B cell (primary cell): ENCODE measurements at regions not wholly inside any gene's neighbourhood (a gene's known extent, or its start where the extent isn't known, plus 50 kb on each side); places are given as distances from the start of the nearest gene placed in this dataset.

Experiments
- ATAC-seq: fragments of 200-7000 bp; cut with Tn5 transposase; one replicate; pipeline ENCODE4 v1.10.0; 2021; ENCODE audit warnings: low read depth, mild to moderate bottlenecking, moderate number of reproducible peaks, moderate library complexity
- CTCF ChIA-PET: fragments of 350-600 bp; sonication (Branson Sonifier 250); formaldehyde crosslinking; loops from one replicate; lab custom pipeline; 2021; ENCODE audit warnings: antibody characterized with exemption, inconsistent platforms; lab: Charles Lee
- POLR2A ChIA-PET: fragments of 350-600 bp; sonication (Branson Sonifier 250); formaldehyde crosslinking; loops from one replicate; lab custom pipeline; 2021; ENCODE audit warnings: antibody characterized with exemption; lab: Charles Lee
- DNase-seq: peaks from one replicate; pipeline ENCODE4 v3.0.0; 2013
- H2AFZ ChIP-seq: 2 replicates; pipeline ENCODE4 v1.6.1; 2012; ENCODE audit warnings: mild to moderate bottlenecking, low read depth, low read length; ENCODE audit not compliant: insufficient read depth, poor library complexity, severe bottlenecking
- H3K27ac ChIP-seq, 2 donors: 1 replicate in 1 of 2; 2 replicates in 1 of 2; pipeline ENCODE4 v1.5.1; 2012 to 2013; ENCODE audit warnings: low read length in 2 of 2, mild to moderate bottlenecking in 2 of 2, moderate library complexity in 1 of 2
- H3K27me3 ChIP-seq, 4 experiments: fragments of 200-600 bp in 1 of 4; sonication (generic) in 1 of 4; replicated peaks in 1 of 4; 1 replicate in 2 of 4; 2 replicates in 2 of 4; pipeline versions ENCODE4 v1.6.1 to v1.7.0; 2013 to 2016; ENCODE audit warnings: low read length in 3 of 4, mild to moderate bottlenecking in 2 of 4, mixed read lengths in 1 of 4, moderate library complexity in 1 of 4; ENCODE audit not compliant: insufficient read depth in 4 of 4, control insufficient read depth in 3 of 4; ENCODE audit errors: control extremely low read depth in 1 of 4
- H3K36me3 ChIP-seq, 2 experiments: replicated peaks in 1 of 2; 1 replicate in 1 of 2; 2 replicates in 1 of 2; pipeline versions ENCODE4 v1.6.1 to v1.7.1; 2013; ENCODE audit warnings: low read length in 1 of 2; ENCODE audit not compliant: insufficient read depth in 2 of 2, control insufficient read depth in 1 of 2; ENCODE audit errors: control extremely low read depth in 1 of 2, extremely low read depth in 1 of 2
- H3K4me1 ChIP-seq, 2 donors: fragments of 200-600 bp in 1 of 2; sonication (generic) in 1 of 2; 1 replicate in 1 of 2; 2 replicates in 1 of 2; pipeline versions ENCODE4 v1.5.1 to v1.6.1; 2013 to 2017; ENCODE audit warnings: low read length in 2 of 2; ENCODE audit not compliant: control insufficient read depth in 2 of 2, insufficient read depth in 2 of 2
- H3K4me2 ChIP-seq: replicated peaks from 2 replicates; pipeline ENCODE3; 2012; ENCODE audit warnings: mild to moderate bottlenecking, low read depth, low read length; ENCODE audit not compliant: poor library complexity, severe bottlenecking
- H3K4me3 ChIP-seq, 5 experiments: fragments of 200-600 bp in 1 of 5; sonication (generic) in 1 of 5; 1 replicate in 3 of 5; 2 replicates in 2 of 5; pipeline versions ENCODE4 v1.5.1 to v1.7.0; 2011 to 2016; ENCODE audit warnings: low read length in 4 of 5, mild to moderate bottlenecking in 4 of 5, low read depth in 2 of 5, control low read depth in 1 of 5, moderate library complexity in 1 of 5; ENCODE audit not compliant: insufficient read depth in 1 of 5; ENCODE audit errors: control extremely low read depth in 1 of 5, extremely low read depth in 1 of 5
- H3K79me2 ChIP-seq: fragments of 200-600 bp; sonication (generic); one replicate; pipeline ENCODE4 v1.6.0; 2016; ENCODE audit warnings: low read length; ENCODE audit not compliant: control insufficient read depth, insufficient read depth
- H3K9ac ChIP-seq: fragments of 200-600 bp; sonication (generic); 2 replicates; pipeline ENCODE4 v1.6.1; 2017; ENCODE audit warnings: mild to moderate bottlenecking, low read length, moderate library complexity
- H3K9me3 ChIP-seq, 3 donors: one replicate each; pipeline versions ENCODE4 v1.6.1 to v1.7.1; 2013; ENCODE audit warnings: low read length in 2 of 3; ENCODE audit not compliant: control insufficient read depth in 2 of 3, insufficient read depth in 1 of 3; ENCODE audit errors: control extremely low read depth in 1 of 3
- H4K20me1 ChIP-seq: 2 replicates; pipeline ENCODE4 v1.6.0; 2012; ENCODE audit warnings: mild to moderate bottlenecking, low read length; ENCODE audit not compliant: insufficient read depth, control insufficient read depth, poor library complexity, severe bottlenecking
- H3K27ac Mint-ChIP-seq: one replicate; pipeline ENCODE4 v1.8.0; 2021; ENCODE audit warnings: mixed read lengths
- H3K27me3 Mint-ChIP-seq: one replicate; pipeline ENCODE4 v1.8.0; 2021; ENCODE audit warnings: mixed read lengths
- H3K4me1 Mint-ChIP-seq: one replicate; pipeline ENCODE4 v1.8.0; 2021; ENCODE audit warnings: mixed read lengths
- H3K4me3 Mint-ChIP-seq: one replicate; pipeline ENCODE4 v1.8.0; 2021; ENCODE audit warnings: mixed read lengths
- H3K9me3 Mint-ChIP-seq: one replicate; pipeline ENCODE4 v1.8.0; 2022; ENCODE audit warnings: mixed read lengths; ENCODE audit not compliant: insufficient read depth
- EZH2 ChIP-seq: IDR thresholded peaks from 2 replicates; pipeline ENCODE4 v1.6.1; 2012; ENCODE audit warnings: borderline replicate concordance, low read depth, mild to moderate bottlenecking, moderate library complexity, low read length; ENCODE audit not compliant: insufficient read depth, poor library complexity, severe bottlenecking
- WGBS: methylation state at CpG from one replicate; pipeline ENCODE4 v1.1.5; 2013; ENCODE audit warnings: missing lambda C conversion rate; ENCODE audit not compliant: insufficient coverage; 5-methylcytosine and 5-hydroxymethylcytosine counted together
- intact Hi-C: fragments of 100-400 bp; cut with micrococcal nuclease; formaldehyde crosslinking; loops from one replicate; pipeline ENCODE4 v1.10.0; 2022
- TF ChIP-seq, protein P1 (sequence below): fragments of 200-600 bp; IDR thresholded peaks from one replicate; pipeline ENCODE4 v1.8.0; 2022; ENCODE audit warnings: antibody characterized with exemption, mild to moderate bottlenecking

DNA sequence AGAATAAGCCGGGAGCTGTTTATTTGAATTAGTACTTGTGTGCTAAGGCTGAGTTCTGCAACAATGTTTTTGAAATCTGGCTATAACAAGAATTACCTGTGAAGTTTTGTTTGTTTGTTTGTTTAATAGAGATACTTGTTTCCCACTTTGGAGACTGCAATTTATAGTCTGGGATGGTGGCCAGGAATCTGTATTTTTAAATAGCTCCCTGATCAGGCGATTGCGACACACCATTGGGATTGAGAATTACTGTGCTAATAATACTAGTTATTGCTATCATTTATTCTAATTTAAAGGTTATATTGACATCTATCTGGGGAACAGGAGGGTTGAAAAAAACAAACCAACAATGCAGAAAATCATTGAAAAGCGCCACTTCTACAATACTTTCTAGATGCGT lies 951.6 kb upstream of the TENM3 start:
- Histone ChIP-seq H4K20me1 (no peaks in the 10 kb centered on the region), H3K27me3 (no peaks in the 10 kb centered on the region), H3K9ac (no peak overlapping the region), H3K79me2 (no peaks in the 10 kb centered on the region), H2AFZ (no peak overlapping the region), H3K27ac (no peak overlapping the region), H3K9me3 (no peaks in the 10 kb centered on the region), H3K4me1 (no peaks in the 10 kb centered on the region), H3K4me3 (no peak overlapping the region), H3K36me3 (no peaks in the 10 kb centered on the region), H3K4me2 (no peak overlapping the region)
- no CpG with 5 or more reads among the region's 5 CpGs for WGBS
- Mint-ChIP-seq H3K27me3 (no peaks in the 10 kb centered on the region), H3K4me3 (no peak overlapping the region), H3K27ac (no peak overlapping the region), H3K9me3 (no peaks in the 10 kb centered on the region), H3K4me1 (no peaks in the 10 kb centered on the region)
- ATAC-seq: no peak
- no peak for TF ChIP-seq EZH2
- TF ChIP-seq, protein P1, sequence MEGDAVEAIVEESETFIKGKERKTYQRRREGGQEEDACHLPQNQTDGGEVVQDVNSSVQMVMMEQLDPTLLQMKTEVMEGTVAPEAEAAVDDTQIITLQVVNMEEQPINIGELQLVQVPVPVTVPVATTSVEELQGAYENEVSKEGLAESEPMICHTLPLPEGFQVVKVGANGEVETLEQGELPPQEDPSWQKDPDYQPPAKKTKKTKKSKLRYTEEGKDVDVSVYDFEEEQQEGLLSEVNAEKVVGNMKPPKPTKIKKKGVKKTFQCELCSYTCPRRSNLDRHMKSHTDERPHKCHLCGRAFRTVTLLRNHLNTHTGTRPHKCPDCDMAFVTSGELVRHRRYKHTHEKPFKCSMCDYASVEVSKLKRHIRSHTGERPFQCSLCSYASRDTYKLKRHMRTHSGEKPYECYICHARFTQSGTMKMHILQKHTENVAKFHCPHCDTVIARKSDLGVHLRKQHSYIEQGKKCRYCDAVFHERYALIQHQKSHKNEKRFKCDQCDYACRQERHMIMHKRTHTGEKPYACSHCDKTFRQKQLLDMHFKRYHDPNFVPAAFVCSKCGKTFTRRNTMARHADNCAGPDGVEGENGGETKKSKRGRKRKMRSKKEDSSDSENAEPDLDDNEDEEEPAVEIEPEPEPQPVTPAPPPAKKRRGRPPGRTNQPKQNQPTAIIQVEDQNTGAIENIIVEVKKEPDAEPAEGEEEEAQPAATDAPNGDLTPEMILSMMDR: no peak
- POLR2A ChIA-PET: no interaction called here
- CTCF ChIA-PET: no interaction called here
- intact Hi-C loops: no loop called here
- DNase-seq: no peak

GRCh38 chr4:181293014-181293413 lies 950.2 kb upstream of the TENM3 start:
- Histone ChIP-seq H3K9ac (no peak overlapping the region), H2AFZ (no peak overlapping the region), H3K4me2 (no peak overlapping the region), H3K27ac (no peak overlapping the region), H3K79me2 (no peaks in the 10 kb centered on the region), H3K36me3 (no peaks in the 10 kb centered on the region), H4K20me1 (no peaks in the 10 kb centered on the region), H3K4me3 (no peak overlapping the region), H3K4me1 (no peaks in the 10 kb centered on the region), H3K27me3 (no peaks in the 10 kb centered on the region), H3K9me3 (no peaks in the 10 kb centered on the region)
- intact Hi-C loops: no loop called here
- ATAC-seq: no peak
- H3K27ac Mint-ChIP-seq: no peak overlapping the region
- TF ChIP-seq, protein P1: no peak
- TF ChIP-seq EZH2: no peak
- DNase-seq: no peak
- H3K27me3 Mint-ChIP-seq: no peaks in the 10 kb centered on the region
- POLR2A ChIA-PET: no interaction called here
- no peaks in the 10 kb centered on the region for H3K9me3 Mint-ChIP-seq
- WGBS: no CpG with 5 or more reads among the region's 3 CpGs
- CTCF ChIA-PET: no interaction called here
- no peaks in the 10 kb centered on the region for H3K4me1 Mint-ChIP-seq
- no peak overlapping the region for H3K4me3 Mint-ChIP-seq
